ENCODE measurements at regions not wholly inside any gene's neighbourhood (a gene's known extent, or its start where the extent isn't known, plus 50 kb on each side); places are given as distances from the start of the nearest gene placed in this dataset.

DNA sequence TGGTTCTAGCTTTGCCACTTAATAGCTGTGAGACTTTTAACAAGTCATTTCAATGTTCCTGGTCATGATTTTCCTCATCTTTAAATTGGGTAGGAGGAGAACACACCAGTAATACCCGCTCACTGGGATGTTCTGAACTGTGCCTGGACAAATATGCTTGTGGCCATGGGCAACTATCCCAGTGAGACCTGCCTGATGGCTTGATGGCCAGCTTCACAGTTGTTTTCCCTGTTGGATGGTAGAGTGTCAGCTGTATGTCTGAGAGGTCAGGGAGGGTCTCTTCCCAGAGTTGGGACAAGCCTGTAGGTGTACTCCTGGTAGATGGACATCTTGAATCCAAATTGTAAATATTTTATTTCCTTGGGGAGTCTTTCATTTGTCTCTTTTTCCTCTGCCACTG lies 92.5 kb upstream of the PFN2 start:
- no peak overlapping the region for H2BK20ac ChIP-seq (ENCODE audit: low read length)
- H3K27ac ChIP-seq (ENCODE audit: low read depth, low read length): no peak overlapping the region
- no peak for DNase-seq (ENCODE audit: low read depth in 1 of 2, low spot score in 2 of 2)
- H3K36me3 ChIP-seq (ENCODE audit: control insufficient read depth in 2 of 4, insufficient read depth in 4 of 4, low read length in 3 of 4): no peaks in the 10 kb centered on the region
- no peaks in the 10 kb centered on the region for H3K79me2 ChIP-seq (ENCODE audit: control insufficient read depth in 1 of 2, insufficient read depth in 2 of 2, low read length in 2 of 2)
- no peak overlapping the region for H3K14ac ChIP-seq (ENCODE audit: insufficient read length)
- H2BK15ac ChIP-seq (ENCODE audit: low read length): no peak overlapping the region
- CTCF ChIA-PET (ENCODE audit: partially characterized antibody): interaction anchor here (0.7 to 1.2 kb wide), 5 partner anchors 9 to 121 kb away, joined by 3 to 4 read pairs (median 3); no protein-coding TSS in a partner anchor
- 75% methylated on average over 1 of the region's 1 CpG; no CpG with 5 or more reads in 1 of the 2 experiments for WGBS, 2 experiments (ENCODE audit: extremely low coverage in 1 of 2, insufficient coverage in 1 of 2, insufficient read length in 1 of 2, insufficient replicate concordance in 2 of 2, low coverage in 1 of 2, low lambda C conversion rate in 2 of 2, missing lambda C conversion rate in 1 of 2)
- no peaks in the 10 kb centered on the region for H3K27me3 ChIP-seq (replicated peaks in 1 of 4; ENCODE audit: control insufficient read depth in 3 of 4, extremely low read depth in 1 of 4, insufficient read depth in 3 of 4, low read length in 3 of 4)
- H3K18ac ChIP-seq (ENCODE audit: extremely low read depth, low read length): no peak overlapping the region
- H3K23me2 ChIP-seq (ENCODE audit: low read depth, low read length): no peaks in the 10 kb centered on the region
- no peak overlapping the region for H4K91ac ChIP-seq (replicated peaks; ENCODE audit: insufficient read length, low read length)
- TF ChIP-seq ASH2L (IDR thresholded peaks at IDR 0.05; ENCODE audit: low read length): no peak
- no peak for TF ChIP-seq SP2 (IDR thresholded peaks at IDR 0.05; ENCODE audit: low read length)
- no peak for TF ChIP-seq RAD21 (IDR thresholded peaks at IDR 0.05 in 1 of 2, conservative IDR thresholded peaks at IDR 0.05 in 1 of 2; ENCODE audit: low read depth in 2 of 2, low read length in 2 of 2)
- TF ChIP-seq CTBP2 (IDR thresholded peaks at IDR 0.05; ENCODE audit: borderline replicate concordance, insufficient read depth, insufficient read length, low read length): no peak
- TF ChIP-seq, protein P1, sequence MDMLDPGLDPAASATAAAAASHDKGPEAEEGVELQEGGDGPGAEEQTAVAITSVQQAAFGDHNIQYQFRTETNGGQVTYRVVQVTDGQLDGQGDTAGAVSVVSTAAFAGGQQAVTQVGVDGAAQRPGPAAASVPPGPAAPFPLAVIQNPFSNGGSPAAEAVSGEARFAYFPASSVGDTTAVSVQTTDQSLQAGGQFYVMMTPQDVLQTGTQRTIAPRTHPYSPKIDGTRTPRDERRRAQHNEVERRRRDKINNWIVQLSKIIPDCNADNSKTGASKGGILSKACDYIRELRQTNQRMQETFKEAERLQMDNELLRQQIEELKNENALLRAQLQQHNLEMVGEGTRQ (IDR thresholded peaks at IDR 0.05; ENCODE audit: low read length): no peak
- TF ChIP-seq ATF2 (IDR thresholded peaks at IDR 0.05; ENCODE audit: low read length): no peak
- TF ChIP-seq KDM1A (IDR thresholded peaks at IDR 0.05; ENCODE audit: borderline replicate concordance, low read length): no peak
- TF ChIP-seq BACH1 (IDR thresholded peaks at IDR 0.05; ENCODE audit: low read length): no peak
- TF ChIP-seq RBBP5 (IDR thresholded peaks at IDR 0.05; ENCODE audit: borderline replicate concordance, low read depth, low read length): no peak
- no peak for TF ChIP-seq YY1 (IDR thresholded peaks at IDR 0.05; ENCODE audit: low read depth, low read length)
- H3K4me3 ChIP-seq (ENCODE audit: extremely low read depth in 1 of 4, insufficient read depth in 2 of 4, low read depth in 3 of 4, low read length in 4 of 4): no peak overlapping the region
- H2AFZ ChIP-seq (ENCODE audit: low read length): no peak overlapping the region
- no peaks in the 10 kb centered on the region for H3K9me3 ChIP-seq (ENCODE audit: insufficient read depth in 2 of 2, low read depth in 1 of 2, low read length in 1 of 2)
- no peak for FAIRE-seq
- no peak overlapping the region for H3K9ac ChIP-seq (replicated peaks in 1 of 4; ENCODE audit: extremely low read depth in 1 of 4, low read depth in 3 of 4, low read length in 3 of 4)
- 0 out of 7 replicates have a peak, but pooled peaks cover 0 to 1% (median 0%) of the 10 kb centered on the region in 4 experiments for H3K4me1 ChIP-seq (replicated peaks in 1 of 4; ENCODE audit: control insufficient read depth in 3 of 4, insufficient read depth in 4 of 4, low read length in 3 of 4)
- H3K23ac ChIP-seq (ENCODE audit: insufficient read length): no peak overlapping the region
- no peak overlapping the region for H4K5ac ChIP-seq (ENCODE audit: insufficient read length, low read depth, low read length)
- no peak overlapping the region for H3K56ac ChIP-seq (replicated peaks; ENCODE audit: insufficient read length, low read depth, low read length)
- no peaks in the 10 kb centered on the region for H4K20me1 ChIP-seq (replicated peaks in 1 of 2; ENCODE audit: control insufficient read depth in 1 of 2, insufficient read depth in 2 of 2, low read length in 2 of 2)
- POLR2A ChIA-PET (ENCODE audit: partially characterized antibody): no interaction called here
- H3K4ac ChIP-seq (replicated peaks; ENCODE audit: insufficient read length, low read depth, low read length): no peak overlapping the region
- H2BK5ac ChIP-seq (ENCODE audit: low read depth, low read length): no peak overlapping the region
- H2BK12ac ChIP-seq (ENCODE audit: low read depth, low read length): no peak overlapping the region
- no peak overlapping the region for H2BK120ac ChIP-seq (replicated peaks; ENCODE audit: low read depth, low read length)
- no peak overlapping the region for H4K8ac ChIP-seq (ENCODE audit: extremely low read depth, insufficient read depth, low read length)
- no peak overlapping the region for H2AK5ac ChIP-seq (ENCODE audit: low read depth, low read length)
- no peak overlapping the region for H3K4me2 ChIP-seq (ENCODE audit: insufficient read depth in 1 of 2, low read depth in 2 of 2, low read length in 2 of 2)
- no peaks in the 10 kb centered on the region for H3K79me1 ChIP-seq (ENCODE audit: low read depth, low read length)
